Lower leg skin (tissue), 4 donors: ENCODE measurements at regions not wholly inside any gene's neighbourhood (a gene's known extent, or its start where the extent isn't known, plus 50 kb on each side); places are given as distances from the start of the nearest gene placed in this dataset.

Experiments
- DNase-seq, 2 donors: peaks; one replicate each; pipeline ENCODE4 v3.0.0-alpha.2; 2019; ENCODE audit warnings: low spot score in 2 of 2
- H3K4me3 ChIP-seq: fragments of 200-600 bp; sonication (generic); 2 replicates; pipeline ENCODE4 v1.5.1; 2017; ENCODE audit warnings: mild to moderate bottlenecking, low read depth; ENCODE audit not compliant: poor library complexity, severe bottlenecking
- CTCF ChIP-seq, 3 donors: fragments of 450-650 bp; IDR thresholded peaks; one replicate each; pipeline ENCODE4 v1.5.1; 2016; ENCODE audit warnings: antibody characterized with exemption in 3 of 3, mild to moderate bottlenecking in 3 of 3, moderate library complexity in 2 of 3
- POLR2A ChIP-seq, 2 donors: fragments of 450-650 bp; IDR thresholded peaks; one replicate each; pipeline ENCODE4 v1.6.1; 2016 to 2017; ENCODE audit warnings: antibody characterized with exemption in 2 of 2, mild to moderate bottlenecking in 1 of 2, moderate library complexity in 1 of 2
- WGBS, 2 donors: methylation state at CpG; one replicate each; pipeline ENCODE4 v1.1.5; 2018; 5-methylcytosine and 5-hydroxymethylcytosine counted together
- intact Hi-C: fragments of 100-400 bp; cut with DNase I; formaldehyde crosslinking; loops from one replicate; pipeline ENCODE4 v1.15.0; 2023; ENCODE audit warnings: low total_unique reads

- 62 to 67% methylated on average over 3 of the region's 3 CpGs for WGBS, 2 donors
- no peak overlapping the region for H3K4me3 ChIP-seq
- intact Hi-C loops, result no loop called here
- TF ChIP-seq POLR2A (IDR thresholded peaks at IDR 0.05) (no peak), CTCF (IDR thresholded peaks at IDR 0.05) (no peak)
- peak in 1 of 2 donors; percentile 72 for DNase-seq
Measured at GRCh38 chr10:78944723-78945312, 123.9 kb upstream of the ZMIZ1 start.

GRCh38 chr10:78945838-78946237 is 122.9 kb upstream of the ZMIZ1 start:
- intact Hi-C loops, result no loop called here
- no peak overlapping the region for H3K4me3 ChIP-seq
- 85% methylated on average over 4 of the region's 4 CpGs for WGBS, 2 donors
- TF ChIP-seq POLR2A (IDR thresholded peaks at IDR 0.05) (no peak), CTCF (IDR thresholded peaks at IDR 0.05) (no peak)
- no peak for DNase-seq

GRCh38 chr10:78947226-78947625 is 121.5 kb upstream of the ZMIZ1 start:
- WGBS, 2 donors, result 62 to 67% methylated on average over 6 of the region's 6 CpGs
- no peak overlapping the region for H3K4me3 ChIP-seq
- no peak for DNase-seq
- intact Hi-C loops, result no loop called here
- TF ChIP-seq CTCF (IDR thresholded peaks at IDR 0.05) (no peak), POLR2A (IDR thresholded peaks at IDR 0.05) (no peak)

GRCh38 chr10:78947733-78948132 is 121.0 kb upstream of the ZMIZ1 start:
- 74 to 100% methylated on average over 1 to 2 of the region's 2 CpGs for WGBS, 2 donors
- intact Hi-C loops, result no loop called here
- TF ChIP-seq POLR2A (IDR thresholded peaks at IDR 0.05) (no peak), CTCF (IDR thresholded peaks at IDR 0.05) (no peak)
- no peak for DNase-seq
- no peak overlapping the region for H3K4me3 ChIP-seq

- TF ChIP-seq POLR2A (IDR thresholded peaks at IDR 0.05) (no peak), CTCF (IDR thresholded peaks at IDR 0.05) (no peak)
- intact Hi-C loops, result no loop called here
- no peak overlapping the region for H3K4me3 ChIP-seq
- WGBS, 2 donors, result 38 to 52% methylated on average over 6 of the region's 6 CpGs
- no peak for DNase-seq
Measured at GRCh38 chr10:78948621-78949030, 120.1 kb upstream of the ZMIZ1 start.
